ENCODE measurements at regions not wholly inside any gene's neighbourhood (a gene's known extent, or its start where the extent isn't known, plus 50 kb on each side); places are given as distances from the start of the nearest gene placed in this dataset.
A peak's percentile ranks its signal among the peaks of the same experiment; 100 is the strongest.

GRCh38 chr14:78016532-78016931, 153.6 kb upstream of the NRXN3 start:
- Histone ChIP-seq H3K79me2 (no peaks in the 10 kb centered on the region), H3K36me3 (replicated peaks; ENCODE audit: insufficient read depth, low read depth) (no peaks in the 10 kb centered on the region), H3K27me3 (no peaks in the 10 kb centered on the region), H2AFZ (no peak overlapping the region), H3K4me3 (no peak overlapping the region), H3K4me2 (no peak overlapping the region), H4K20me1 (ENCODE audit: insufficient read depth, poor library complexity, severe bottlenecking) (no peaks in the 10 kb centered on the region), H3K9me2 (replicated peaks; ENCODE audit: insufficient read depth) (no peaks in the 10 kb centered on the region), H3K9me3 (ENCODE audit: low read depth) (no peaks in the 10 kb centered on the region), H3K4me1 (ENCODE audit: insufficient read depth) (no peaks in the 10 kb centered on the region), H3K27ac (no peak overlapping the region)
- no peak for DNase-seq (ENCODE audit: low spot score)
- no peak for TF ChIP-seq EZH2 (IDR thresholded peaks at IDR 0.05; ENCODE audit: borderline replicate concordance)
- TF ChIP-seq EZH2phosphoT487 (IDR thresholded peaks at IDR 0.05; ENCODE audit: low read depth, severe bottlenecking, unreplicated experiment) = no peak
- TF ChIP-seq, protein P1, sequence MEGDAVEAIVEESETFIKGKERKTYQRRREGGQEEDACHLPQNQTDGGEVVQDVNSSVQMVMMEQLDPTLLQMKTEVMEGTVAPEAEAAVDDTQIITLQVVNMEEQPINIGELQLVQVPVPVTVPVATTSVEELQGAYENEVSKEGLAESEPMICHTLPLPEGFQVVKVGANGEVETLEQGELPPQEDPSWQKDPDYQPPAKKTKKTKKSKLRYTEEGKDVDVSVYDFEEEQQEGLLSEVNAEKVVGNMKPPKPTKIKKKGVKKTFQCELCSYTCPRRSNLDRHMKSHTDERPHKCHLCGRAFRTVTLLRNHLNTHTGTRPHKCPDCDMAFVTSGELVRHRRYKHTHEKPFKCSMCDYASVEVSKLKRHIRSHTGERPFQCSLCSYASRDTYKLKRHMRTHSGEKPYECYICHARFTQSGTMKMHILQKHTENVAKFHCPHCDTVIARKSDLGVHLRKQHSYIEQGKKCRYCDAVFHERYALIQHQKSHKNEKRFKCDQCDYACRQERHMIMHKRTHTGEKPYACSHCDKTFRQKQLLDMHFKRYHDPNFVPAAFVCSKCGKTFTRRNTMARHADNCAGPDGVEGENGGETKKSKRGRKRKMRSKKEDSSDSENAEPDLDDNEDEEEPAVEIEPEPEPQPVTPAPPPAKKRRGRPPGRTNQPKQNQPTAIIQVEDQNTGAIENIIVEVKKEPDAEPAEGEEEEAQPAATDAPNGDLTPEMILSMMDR (IDR thresholded peaks at IDR 0.05; ENCODE audit: poor library complexity) = no peak
- 61% methylated on average over 2 of the region's 2 CpGs for WGBS (ENCODE audit: low lambda C conversion rate, missing lambda C conversion rate)

- H3K36me3 ChIP-seq (replicated peaks; ENCODE audit: insufficient read depth, low read depth) = no peaks in the 10 kb centered on the region
- H3K4me2 ChIP-seq = no peak overlapping the region
- DNase-seq (ENCODE audit: low spot score) = no peak
- no peaks in the 10 kb centered on the region for H3K79me2 ChIP-seq
- no peaks in the 10 kb centered on the region for H3K9me3 ChIP-seq (ENCODE audit: low read depth)
- WGBS (ENCODE audit: low lambda C conversion rate, missing lambda C conversion rate) = 47% methylated on average over 2 of the region's 2 CpGs
- no peaks in the 10 kb centered on the region for H3K9me2 ChIP-seq (replicated peaks; ENCODE audit: insufficient read depth)
- H3K4me3 ChIP-seq = no peak overlapping the region
- no peak overlapping the region for H2AFZ ChIP-seq
- TF ChIP-seq EZH2phosphoT487 (IDR thresholded peaks at IDR 0.05; ENCODE audit: low read depth, severe bottlenecking, unreplicated experiment) (no peak), EZH2 (IDR thresholded peaks at IDR 0.05; ENCODE audit: borderline replicate concordance) (no peak)
- TF ChIP-seq, protein P1 (IDR thresholded peaks at IDR 0.05; ENCODE audit: poor library complexity) = no peak
- H3K27me3 ChIP-seq = no peaks in the 10 kb centered on the region
- H3K4me1 ChIP-seq (ENCODE audit: insufficient read depth) = no peaks in the 10 kb centered on the region
- H4K20me1 ChIP-seq (ENCODE audit: insufficient read depth, poor library complexity, severe bottlenecking) = no peaks in the 10 kb centered on the region
- H3K27ac ChIP-seq = no peak overlapping the region
Observed at GRCh38 chr14:78018283-78018682, 151.9 kb upstream of the NRXN3 start.

DNA sequence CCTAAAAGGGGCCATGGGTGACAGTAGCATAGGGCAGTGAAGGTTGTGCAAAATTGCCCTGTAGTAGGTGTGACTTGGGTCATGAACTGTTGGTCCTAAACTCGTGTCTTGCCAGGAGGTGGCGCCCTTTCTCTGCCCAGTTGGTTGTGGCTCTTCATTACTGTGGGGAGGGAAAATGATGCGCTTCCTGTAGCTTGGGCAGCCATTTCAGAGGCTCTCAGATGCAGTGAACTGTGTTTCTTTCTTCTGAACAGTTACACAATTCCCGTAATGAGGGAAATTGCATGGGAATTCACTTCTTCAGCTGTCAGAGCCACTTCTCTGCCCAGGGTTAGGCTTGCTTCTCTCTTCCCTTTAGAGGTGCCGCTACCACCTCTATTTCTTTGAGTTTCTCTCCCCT, 148.1 kb upstream of the NRXN3 start:
- no peak for TF ChIP-seq EZH2phosphoT487 (IDR thresholded peaks at IDR 0.05; ENCODE audit: low read depth, severe bottlenecking, unreplicated experiment)
- TF ChIP-seq, protein P1 (IDR thresholded peaks at IDR 0.05; ENCODE audit: poor library complexity) = peak; percentile 60
- no peak overlapping the region for H3K4me2 ChIP-seq
- H4K20me1 ChIP-seq (ENCODE audit: insufficient read depth, poor library complexity, severe bottlenecking) = no peaks in the 10 kb centered on the region
- no peak overlapping the region for H2AFZ ChIP-seq
- peaks cover 10% of the 10 kb centered on the region for H3K27me3 ChIP-seq
- no peak overlapping the region for H3K27ac ChIP-seq
- 55% methylated on average over 5 of the region's 5 CpGs for WGBS (ENCODE audit: low lambda C conversion rate, missing lambda C conversion rate)
- no peak overlapping the region for H3K4me3 ChIP-seq
- no peaks in the 10 kb centered on the region for H3K9me3 ChIP-seq (ENCODE audit: low read depth)
- no peaks in the 10 kb centered on the region for H3K36me3 ChIP-seq (replicated peaks; ENCODE audit: insufficient read depth, low read depth)
- no peaks in the 10 kb centered on the region for H3K9me2 ChIP-seq (replicated peaks; ENCODE audit: insufficient read depth)
- peak; percentile 71 for DNase-seq (ENCODE audit: low spot score)
- H3K79me2 ChIP-seq = no peaks in the 10 kb centered on the region
- no peaks in the 10 kb centered on the region for H3K4me1 ChIP-seq (ENCODE audit: insufficient read depth)

GRCh38 chr14:78023112-78023511, 147.1 kb upstream of the NRXN3 start:
- no peaks in the 10 kb centered on the region for H3K9me3 ChIP-seq (ENCODE audit: low read depth)
- H3K4me1 ChIP-seq (ENCODE audit: insufficient read depth) = no peaks in the 10 kb centered on the region
- 95% methylated on average over 2 of the region's 2 CpGs for WGBS (ENCODE audit: low lambda C conversion rate, missing lambda C conversion rate)
- H3K79me2 ChIP-seq = no peaks in the 10 kb centered on the region
- no peak overlapping the region for H3K27ac ChIP-seq
- H3K9me2 ChIP-seq (replicated peaks; ENCODE audit: insufficient read depth) = no peaks in the 10 kb centered on the region
- DNase-seq (ENCODE audit: low spot score) = no peak
- H4K20me1 ChIP-seq (ENCODE audit: insufficient read depth, poor library complexity, severe bottlenecking) = no peaks in the 10 kb centered on the region
- H3K4me2 ChIP-seq = no peak overlapping the region
- no peak overlapping the region for H2AFZ ChIP-seq
- TF ChIP-seq EZH2phosphoT487 (IDR thresholded peaks at IDR 0.05; ENCODE audit: low read depth, severe bottlenecking, unreplicated experiment) (no peak), EZH2 (IDR thresholded peaks at IDR 0.05; ENCODE audit: borderline replicate concordance) (no peak)
- TF ChIP-seq, protein P1 (IDR thresholded peaks at IDR 0.05; ENCODE audit: poor library complexity) = no peak
- H3K27me3 ChIP-seq = peaks cover 11% of the 10 kb centered on the region
- H3K36me3 ChIP-seq (replicated peaks; ENCODE audit: insufficient read depth, low read depth) = no peaks in the 10 kb centered on the region
- H3K4me3 ChIP-seq = no peak overlapping the region

All from hepatocyte (in vitro differentiated cells).